HG03565 (cell line): ENCODE measurements at regions not wholly inside any gene's neighbourhood (a gene's known extent, or its start where the extent isn't known, plus 50 kb on each side); places are given as distances from the start of the nearest gene placed in this dataset.
A peak's percentile ranks its signal among the peaks of the same experiment; 100 is the strongest.
"Not testable (repeated sequence)": the region's sequence is repeated elsewhere in the genome, so short reads cannot be mapped to it uniquely, and the experiment has no call there.

Experiments
- ATAC-seq: cut with Tn5 transposase; IDR thresholded peaks from one replicate; pipeline ENCODE4 v1.9.1; 2021; ENCODE audit warnings: mild to moderate bottlenecking, moderate library complexity; ENCODE audit not compliant: unreplicated experiment

GRCh38 chr14:57061009-57061711 is 207.5 kb downstream of the EXOC5 start:
- ATAC-seq, result peak; percentile 7

GRCh38 chr14:57060276-57060955 is 208.3 kb downstream of the EXOC5 start:
- ATAC-seq, result peak; percentile 95

- ATAC-seq, result no peak
These were observed 210.4 kb downstream of the EXOC5 start for GRCh38 chr14:57058319-57058718.

GRCh38 chr14:57057803-57058202 is 210.9 kb downstream of the EXOC5 start:
- ATAC-seq, result no peak

- not testable (repeated sequence) for ATAC-seq
These were observed 212.2 kb downstream of the EXOC5 start for GRCh38 chr14:57056522-57056921.

- ATAC-seq, result no peak
These were observed 215.9 kb downstream of the EXOC5 start for GRCh38 chr14:57052705-57053302.

GRCh38 chr14:57051633-57052032 is 217.1 kb downstream of the EXOC5 start:
- ATAC-seq, result no peak

GRCh38 chr14:57049848-57050247 is 218.9 kb downstream of the EXOC5 start:
- ATAC-seq, result no peak

- ATAC-seq, result no peak
These were observed 222.5 kb downstream of the EXOC5 start for GRCh38 chr14:57046175-57046574.

GRCh38 chr14:57044101-57044973 is 224.4 kb downstream of the EXOC5 start:
- not testable (repeated sequence) for ATAC-seq

- ATAC-seq, result peak; percentile 64
These were observed 228.4 kb upstream of the OTX2 start for GRCh38 chr14:57038689-57039088.

- ATAC-seq, result no peak
These were observed 221.2 kb upstream of the OTX2 start for GRCh38 chr14:57031474-57031873.

- ATAC-seq, result no peak
These were observed 219.5 kb upstream of the OTX2 start for GRCh38 chr14:57029620-57030253.

GRCh38 chr14:57025456-57025855 is 215.2 kb upstream of the OTX2 start:
- ATAC-seq, result no peak

- ATAC-seq, result no peak
These were observed 212.3 kb upstream of the OTX2 start for GRCh38 chr14:57022608-57023007.

- ATAC-seq, result no peak
These were observed 207.8 kb upstream of the OTX2 start for GRCh38 chr14:57018065-57018464.

GRCh38 chr14:57013987-57014386 is 203.7 kb upstream of the OTX2 start:
- no peak for ATAC-seq

- ATAC-seq, result no peak
These were observed 199.6 kb upstream of the OTX2 start for GRCh38 chr14:57009585-57010515.

GRCh38 chr14:57008534-57008933 is 198.3 kb upstream of the OTX2 start:
- ATAC-seq, result no peak

GRCh38 chr14:56998728-56999127 is 188.4 kb upstream of the OTX2 start:
- no peak for ATAC-seq
